Right lobe of liver (tissue), 4 donors: ENCODE measurements at regions not wholly inside any gene's neighbourhood (a gene's known extent, or its start where the extent isn't known, plus 50 kb on each side); places are given as distances from the start of the nearest gene placed in this dataset.

ENCODE experiments used
- POLR2A ChIP-seq: fragments of 450-650 bp; IDR thresholded peaks from one replicate; pipeline ENCODE4 v1.6.1; 2017; ENCODE audit warnings: antibody characterized with exemption, mild to moderate bottlenecking
- TF ChIP-seq, protein P1 (sequence below), 4 donors: fragments of 200-600 bp in 3 of 4; fragments of 450-650 bp in 1 of 4; IDR thresholded peaks; one replicate each; pipeline versions ENCODE4 v1.5.1 to v1.8.0; 2016 to 2022; ENCODE audit warnings: antibody characterized with exemption in 4 of 4, mild to moderate bottlenecking in 2 of 4
- donor health status: DM: no; HTN: no; CAD: no.
- donor health status: DM: no; HTN: no; CAD: no.
- donor health status: DM: no; HTN: yes; CAD: no.

DNA sequence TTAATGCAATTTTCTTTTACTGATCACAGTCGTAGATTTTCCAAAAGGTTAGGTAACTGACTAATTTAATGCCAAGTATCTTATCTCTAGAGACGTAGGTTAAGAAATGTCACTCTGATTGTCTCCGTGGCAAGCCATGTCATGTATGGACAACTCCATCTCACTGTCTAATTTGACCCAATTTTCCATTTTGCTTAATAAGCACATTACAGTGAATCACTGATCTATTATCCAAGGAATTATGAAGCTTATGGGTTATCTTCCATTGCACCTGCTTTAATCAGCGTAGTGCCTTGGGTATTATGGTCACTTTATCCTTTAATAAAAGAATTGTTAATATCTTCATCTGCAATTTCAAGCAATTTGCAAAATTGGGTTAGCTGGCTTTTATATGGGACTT lies 557.4 kb upstream of the ROBO2 start:
- TF ChIP-seq, protein P1, sequence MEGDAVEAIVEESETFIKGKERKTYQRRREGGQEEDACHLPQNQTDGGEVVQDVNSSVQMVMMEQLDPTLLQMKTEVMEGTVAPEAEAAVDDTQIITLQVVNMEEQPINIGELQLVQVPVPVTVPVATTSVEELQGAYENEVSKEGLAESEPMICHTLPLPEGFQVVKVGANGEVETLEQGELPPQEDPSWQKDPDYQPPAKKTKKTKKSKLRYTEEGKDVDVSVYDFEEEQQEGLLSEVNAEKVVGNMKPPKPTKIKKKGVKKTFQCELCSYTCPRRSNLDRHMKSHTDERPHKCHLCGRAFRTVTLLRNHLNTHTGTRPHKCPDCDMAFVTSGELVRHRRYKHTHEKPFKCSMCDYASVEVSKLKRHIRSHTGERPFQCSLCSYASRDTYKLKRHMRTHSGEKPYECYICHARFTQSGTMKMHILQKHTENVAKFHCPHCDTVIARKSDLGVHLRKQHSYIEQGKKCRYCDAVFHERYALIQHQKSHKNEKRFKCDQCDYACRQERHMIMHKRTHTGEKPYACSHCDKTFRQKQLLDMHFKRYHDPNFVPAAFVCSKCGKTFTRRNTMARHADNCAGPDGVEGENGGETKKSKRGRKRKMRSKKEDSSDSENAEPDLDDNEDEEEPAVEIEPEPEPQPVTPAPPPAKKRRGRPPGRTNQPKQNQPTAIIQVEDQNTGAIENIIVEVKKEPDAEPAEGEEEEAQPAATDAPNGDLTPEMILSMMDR (IDR thresholded peaks at IDR 0.05) = no peak
- TF ChIP-seq POLR2A = no peak
